HCT116 (cell line): ENCODE measurements at regions not wholly inside any gene's neighbourhood (a gene's known extent, or its start where the extent isn't known, plus 50 kb on each side); places are given as distances from the start of the nearest gene placed in this dataset.

ENCODE experiments used
- ATAC-seq: fragments of 200-7000 bp; cut with Tn5 transposase; 2 replicates; pipeline ENCODE4 v1.9.1; 2020; ENCODE audit warnings: mild to moderate bottlenecking, moderate library complexity
- BruUV-seq: library from RNA; stranded (reverse); fragments of 400-500 nt; replicated peaks from 2 replicates; lab custom pipeline; 2021; lab: Mats Ljungman, UMichigan
- CTCF ChIA-PET: fragments of 300-600 bp; sonication (Branson Sonifier 250); formaldehyde crosslinking; loops from one replicate; lab custom pipeline; 2021; ENCODE audit warnings: antibody characterized with exemption; lab: Charles Lee
- POLR2A ChIA-PET: fragments of 300-600, 350-600 bp; sonication (Branson Sonifier 250); formaldehyde crosslinking; loops from one replicate; lab custom pipeline; 2021; ENCODE audit warnings: antibody characterized with exemption; lab: Charles Lee
- RAD21 ChIA-PET, 2 experiments: fragments of 300-600 bp; sonication (Branson Sonifier 250); formaldehyde crosslinking; loops; one replicate each; lab custom pipeline; 2023; ENCODE audit warnings: low total read pairs in 2 of 2; ENCODE audit not compliant: uncharacterized antibody in 2 of 2, unreplicated experiment in 2 of 2, low non-redundant PET in 1 of 2; lab: Charles Lee
- DNase-seq: peaks from one replicate; pipeline ENCODE4 v3.0.0-alpha.2; 2010; ENCODE audit warnings: low read depth, low spot score
- H2AFZ ChIP-seq: fragments of 200-600 bp; shearing (Covaris generic), sonication (generic); 2 replicates; pipeline ENCODE4 v1.6.1; 2017; ENCODE audit warnings: low read depth, mixed run types, mixed read lengths, antibody characterized with exemption, low read length; ENCODE audit not compliant: poor library complexity, severe bottlenecking
- H3K27ac ChIP-seq: 2 replicates; pipeline ENCODE4 v1.5.1; 2012; ENCODE audit warnings: low read depth, low read length
- H3K27me3 ChIP-seq: fragments of 200-600 bp; sonication (generic); 2 replicates; pipeline ENCODE4 v1.6.1; 2016; ENCODE audit warnings: mixed run types, low read length, mixed read lengths; ENCODE audit not compliant: insufficient read depth
- H3K36me3 ChIP-seq, 2 experiments: fragments of 200-500 bp in 1 of 2; fragments of 200-600 bp in 1 of 2; sonication (Bioruptor generic) in 1 of 2; sonication (generic) in 1 of 2; 2 replicates each; pipeline versions ENCODE4 v1.5.1 to v1.6.1; 2014 to 2016; ENCODE audit warnings: low read length in 2 of 2, inconsistent platforms in 1 of 2, mixed read lengths in 1 of 2, mixed run types in 1 of 2; ENCODE audit not compliant: insufficient read depth in 2 of 2, control insufficient read depth in 1 of 2
- H3K4me1 ChIP-seq, 2 experiments: fragments of 200-600 bp in 1 of 2; sonication (generic) in 1 of 2; 2 replicates each; pipeline versions ENCODE4 v1.5.1 to v1.6.1; 2012 to 2017; ENCODE audit warnings: low read length in 2 of 2, inconsistent platforms in 1 of 2, mild to moderate bottlenecking in 1 of 2, mixed read lengths in 1 of 2, mixed run types in 1 of 2, moderate library complexity in 1 of 2; ENCODE audit not compliant: insufficient read depth in 2 of 2, control insufficient read depth in 1 of 2
- H3K4me2 ChIP-seq: fragments of 200-600 bp; sonication (generic); 2 replicates; pipeline ENCODE4 v1.6.1; 2017; ENCODE audit warnings: mixed run types, low read length, mixed read lengths
- H3K4me3 ChIP-seq, 2 experiments: fragments of 200-600 bp in 1 of 2; sonication (generic) in 1 of 2; replicated peaks in 1 of 2; 2 replicates each; pipeline ENCODE4 v1.5.1; 2011 to 2016; ENCODE audit warnings: low read length in 2 of 2, control low read depth in 1 of 2, low read depth in 1 of 2, mild to moderate bottlenecking in 1 of 2, mixed read lengths in 1 of 2, mixed run types in 1 of 2
- H3K79me2 ChIP-seq: fragments of 200-600 bp; sonication (generic); 2 replicates; pipeline ENCODE4 v1.6.1; 2017; ENCODE audit warnings: mild to moderate bottlenecking, mixed run types, low read length, moderate library complexity, mixed read lengths; ENCODE audit not compliant: insufficient read depth
- H3K9ac ChIP-seq: fragments of 200-600 bp; sonication (generic); 2 replicates; pipeline ENCODE4 v1.6.1; 2016; ENCODE audit warnings: low read length, mixed read lengths
- H3K9me2 ChIP-seq: fragments of 200-600 bp; sonication (generic), shearing (Covaris generic); 2 replicates; pipeline ENCODE4 v1.6.1; 2017; ENCODE audit warnings: mixed run types, mild to moderate bottlenecking, moderate library complexity; ENCODE audit not compliant: insufficient read depth
- H3K9me3 ChIP-seq, 2 experiments: fragments of 200-500 bp in 1 of 2; fragments of 200-600 bp in 1 of 2; sonication (Bioruptor generic) in 1 of 2; sonication (generic) in 1 of 2; 2 replicates each; pipeline ENCODE4 v1.6.1; 2014 to 2017; ENCODE audit warnings: low read length in 2 of 2, mixed read lengths in 2 of 2, inconsistent platforms in 1 of 2, low read depth in 1 of 2, mild to moderate bottlenecking in 1 of 2, mixed run types in 1 of 2, moderate library complexity in 1 of 2; ENCODE audit not compliant: control insufficient read depth in 1 of 2, insufficient read depth in 1 of 2
- H4K20me1 ChIP-seq: fragments of 200-600 bp; sonication (generic), shearing (Covaris generic); 2 replicates; pipeline ENCODE4 v1.6.1; 2017; ENCODE audit warnings: mixed run types, mild to moderate bottlenecking, moderate library complexity; ENCODE audit not compliant: insufficient read depth
- EGR1 ChIP-seq: IDR thresholded peaks from 2 replicates; pipeline ENCODE4 v1.6.1; 2012; ENCODE audit warnings: low read depth
- ELF1 ChIP-seq: IDR thresholded peaks from 2 replicates; pipeline ENCODE4 v1.6.1; 2012; ENCODE audit warnings: low read depth, borderline replicate concordance
- EZH2 ChIP-seq: fragments of 200-600 bp; sonication (generic); IDR thresholded peaks from 2 replicates; pipeline ENCODE4 v1.6.1; 2017; ENCODE audit warnings: antibody characterized with exemption, mixed run types
- FOSL1 ChIP-seq: IDR thresholded peaks from 2 replicates; pipeline ENCODE4 v1.6.1; 2012; ENCODE audit warnings: low read depth
- JUND ChIP-seq: IDR thresholded peaks from 2 replicates; pipeline ENCODE4 v1.6.1; 2012
- RAD21 ChIP-seq: IDR thresholded peaks from 2 replicates; pipeline ENCODE4 v1.6.1; 2012; ENCODE audit warnings: low read depth, mild to moderate bottlenecking
- SIN3A ChIP-seq: IDR thresholded peaks from 2 replicates; pipeline ENCODE4 v1.6.1; 2012; ENCODE audit warnings: low read depth
- SRF ChIP-seq: IDR thresholded peaks from 2 replicates; pipeline ENCODE4 v1.6.1; 2012; ENCODE audit warnings: low read depth
- TCF7L2 ChIP-seq: IDR thresholded peaks from 2 replicates; pipeline ENCODE4 v1.7.0; 2011; ENCODE audit warnings: borderline replicate concordance, inconsistent platforms; ENCODE audit not compliant: insufficient read depth, insufficient read length; ENCODE audit errors: extremely low read depth
- YY1 ChIP-seq: IDR thresholded peaks from 2 replicates; pipeline ENCODE4 v1.6.1; 2011; ENCODE audit warnings: low read length, low read depth, moderate library complexity, mild to moderate bottlenecking; ENCODE audit not compliant: insufficient replicate concordance; ENCODE audit errors: extremely low read depth
- ZBTB33 ChIP-seq: IDR thresholded peaks from 2 replicates; pipeline ENCODE4 v1.6.1; 2011; ENCODE audit warnings: mild to moderate bottlenecking, low read length, moderate library complexity; ENCODE audit not compliant: insufficient replicate concordance; ENCODE audit errors: extremely low read depth
- ZFX ChIP-seq: fragments of 450-650 bp; IDR thresholded peaks from 2 replicates; pipeline ENCODE4 v1.6.1; 2017
- ZNF274 ChIP-seq: fragments of 200-500 bp; sonication (Bioruptor generic); IDR thresholded peaks from 2 replicates; pipeline ENCODE4 v1.6.1; 2014; ENCODE audit warnings: mild to moderate bottlenecking, low read depth, low read length, inconsistent platforms
- intact Hi-C: fragments of 100-400 bp; cut with micrococcal nuclease; formaldehyde crosslinking; loops from 2 replicates; pipeline ENCODE4 v1.10.0; 2022
- TF ChIP-seq, protein P1 (sequence below): IDR thresholded peaks from 2 replicates; pipeline ENCODE4 v1.6.1; 2012
- TF ChIP-seq, protein P2 (sequence below): IDR thresholded peaks from 2 replicates; pipeline ENCODE4 v1.6.1; 2012; ENCODE audit warnings: low read depth
- TF ChIP-seq, protein P3 (sequence below): IDR thresholded peaks from 2 replicates; pipeline ENCODE4 v1.6.1; 2012

DNA sequence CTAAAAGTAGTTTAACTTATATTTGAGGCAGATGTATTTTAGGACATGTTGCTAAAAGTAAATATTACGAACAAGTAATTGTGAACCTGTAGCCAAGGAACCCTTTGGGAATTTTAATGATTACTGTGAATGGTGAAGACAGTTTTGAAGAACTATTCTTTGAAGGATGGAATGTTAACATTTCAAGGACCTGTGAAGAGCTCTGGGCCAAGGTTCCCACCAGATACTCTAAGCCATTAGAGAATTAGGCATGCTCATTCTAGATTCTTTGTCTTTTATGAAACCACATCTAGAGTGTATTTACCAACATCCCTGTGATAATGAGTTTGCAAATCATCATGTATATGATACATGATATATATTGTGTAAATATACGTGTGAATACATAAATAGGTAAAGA, 99.8 kb downstream of the SEPTIN7 start:
- no peak overlapping the region for H3K4me3 ChIP-seq
- H3K27me3 ChIP-seq, result no peaks in the 10 kb centered on the region
- DNase-seq (no peak), ATAC-seq (no peak)
- intact Hi-C loops, result no loop called here
- no peak overlapping the region for H2AFZ ChIP-seq
- TF ChIP-seq RAD21 (no peak), ZFX (no peak)
- no peaks in the 10 kb centered on the region for H3K4me1 ChIP-seq
- CTCF ChIA-PET, result no interaction called here
- BruUV-seq, result no TSS peak
- no peaks in the 10 kb centered on the region for H3K9me3 ChIP-seq
- H3K27ac ChIP-seq, result no peak overlapping the region
- H3K9ac ChIP-seq, result no peak overlapping the region
- no peak overlapping the region for H3K4me2 ChIP-seq
- RAD21 ChIA-PET, result no interaction called here
- H3K79me2 ChIP-seq, result no peaks in the 10 kb centered on the region
- peaks cover 10 to 16% of the 10 kb centered on the region in 2 experiments; a peak in 3 of 4 replicates for H3K36me3 ChIP-seq
- H3K9me2 ChIP-seq, result no peaks in the 10 kb centered on the region
- no peaks in the 10 kb centered on the region for H4K20me1 ChIP-seq
- POLR2A ChIA-PET, result no interaction called here

- no peak for ATAC-seq
- Histone ChIP-seq H3K9ac (no peak overlapping the region), H3K4me3 (no peak overlapping the region), H3K27ac (no peak overlapping the region), H3K79me2 (no peaks in the 10 kb centered on the region), H4K20me1 (no peaks in the 10 kb centered on the region), H2AFZ (no peak overlapping the region), H3K4me2 (no peak overlapping the region), H3K9me2 (no peaks in the 10 kb centered on the region), H3K27me3 (no peaks in the 10 kb centered on the region), H3K4me1 (no peaks in the 10 kb centered on the region), H3K9me3 (no peaks in the 10 kb centered on the region), H3K36me3 (peaks cover 0 to 11% of the 10 kb centered on the region in 2 experiments; a peak in 2 of 4 replicates)
- CTCF ChIA-PET, result interaction anchor here (0.7 to 0.9 kb wide), 2 partner anchors 195 to 259 kb away, joined by 3 read pairs; no protein-coding TSS in a partner anchor
- BruUV-seq, result no TSS peak
- RAD21 ChIA-PET, result interaction anchor here in 1 of 2 experiments (0.7 kb wide), 1 partner anchor 196 kb away, joined by 3 read pairs; no protein-coding TSS in a partner anchor
- POLR2A ChIA-PET, result no interaction called here
- intact Hi-C loops, result loop anchor here (5.0 kb wide), 1 partner anchor 833 kb away; no protein-coding TSS in a partner anchor
- DNase-seq, result no peak
- no peak for TF ChIP-seq EGR1
- TF ChIP-seq ZNF274, result no peak
- TF ChIP-seq SIN3A, result no peak
- TF ChIP-seq, protein P1, sequence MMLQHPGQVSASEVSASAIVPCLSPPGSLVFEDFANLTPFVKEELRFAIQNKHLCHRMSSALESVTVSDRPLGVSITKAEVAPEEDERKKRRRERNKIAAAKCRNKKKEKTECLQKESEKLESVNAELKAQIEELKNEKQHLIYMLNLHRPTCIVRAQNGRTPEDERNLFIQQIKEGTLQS, result no peak
- no peak for TF ChIP-seq TCF7L2
- TF ChIP-seq ZFX, result no peak
- TF ChIP-seq ELF1, result no peak
- TF ChIP-seq FOSL1, result no peak
- no peak for TF ChIP-seq JUND
- TF ChIP-seq YY1, result no peak
- no peak for TF ChIP-seq SRF
- TF ChIP-seq EZH2, result no peak
- TF ChIP-seq ZBTB33, result no peak
- TF ChIP-seq, protein P2, sequence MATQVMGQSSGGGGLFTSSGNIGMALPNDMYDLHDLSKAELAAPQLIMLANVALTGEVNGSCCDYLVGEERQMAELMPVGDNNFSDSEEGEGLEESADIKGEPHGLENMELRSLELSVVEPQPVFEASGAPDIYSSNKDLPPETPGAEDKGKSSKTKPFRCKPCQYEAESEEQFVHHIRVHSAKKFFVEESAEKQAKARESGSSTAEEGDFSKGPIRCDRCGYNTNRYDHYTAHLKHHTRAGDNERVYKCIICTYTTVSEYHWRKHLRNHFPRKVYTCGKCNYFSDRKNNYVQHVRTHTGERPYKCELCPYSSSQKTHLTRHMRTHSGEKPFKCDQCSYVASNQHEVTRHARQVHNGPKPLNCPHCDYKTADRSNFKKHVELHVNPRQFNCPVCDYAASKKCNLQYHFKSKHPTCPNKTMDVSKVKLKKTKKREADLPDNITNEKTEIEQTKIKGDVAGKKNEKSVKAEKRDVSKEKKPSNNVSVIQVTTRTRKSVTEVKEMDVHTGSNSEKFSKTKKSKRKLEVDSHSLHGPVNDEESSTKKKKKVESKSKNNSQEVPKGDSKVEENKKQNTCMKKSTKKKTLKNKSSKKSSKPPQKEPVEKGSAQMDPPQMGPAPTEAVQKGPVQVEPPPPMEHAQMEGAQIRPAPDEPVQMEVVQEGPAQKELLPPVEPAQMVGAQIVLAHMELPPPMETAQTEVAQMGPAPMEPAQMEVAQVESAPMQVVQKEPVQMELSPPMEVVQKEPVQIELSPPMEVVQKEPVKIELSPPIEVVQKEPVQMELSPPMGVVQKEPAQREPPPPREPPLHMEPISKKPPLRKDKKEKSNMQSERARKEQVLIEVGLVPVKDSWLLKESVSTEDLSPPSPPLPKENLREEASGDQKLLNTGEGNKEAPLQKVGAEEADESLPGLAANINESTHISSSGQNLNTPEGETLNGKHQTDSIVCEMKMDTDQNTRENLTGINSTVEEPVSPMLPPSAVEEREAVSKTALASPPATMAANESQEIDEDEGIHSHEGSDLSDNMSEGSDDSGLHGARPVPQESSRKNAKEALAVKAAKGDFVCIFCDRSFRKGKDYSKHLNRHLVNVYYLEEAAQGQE, result no peak
- TF ChIP-seq, protein P3, sequence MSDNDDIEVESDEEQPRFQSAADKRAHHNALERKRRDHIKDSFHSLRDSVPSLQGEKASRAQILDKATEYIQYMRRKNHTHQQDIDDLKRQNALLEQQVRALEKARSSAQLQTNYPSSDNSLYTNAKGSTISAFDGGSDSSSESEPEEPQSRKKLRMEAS, result no peak
Observed at GRCh38 chr7:35905555-35905954, 104.7 kb downstream of the SEPTIN7 start.
